Skeletal muscle tissue (tissue), 4 donors: ENCODE measurements at regions not wholly inside any gene's neighbourhood (a gene's known extent, or its start where the extent isn't known, plus 50 kb on each side); places are given as distances from the start of the nearest gene placed in this dataset. TPM values are rescaled to one million over a fixed set of nuclear protein-coding genes. Genes with fewer than 3 reads are reported as not detected.
"Not testable (repeated sequence)": the region's sequence is repeated elsewhere in the genome, so short reads cannot be mapped to it uniquely, and the experiment has no call there.

ENCODE experiments used
- H3K27ac ChIP-seq: one replicate; pipeline ENCODE4 v1.7.0; 2013; ENCODE audit warnings: mild to moderate bottlenecking, low read depth, low read length, inconsistent platforms
- H3K27me3 ChIP-seq, 3 donors: one replicate each; pipeline ENCODE4 v1.7.0; 2013; ENCODE audit warnings: low read length in 3 of 3; ENCODE audit not compliant: control insufficient read depth in 3 of 3, insufficient read depth in 3 of 3
- H3K36me3 ChIP-seq, 3 donors: one replicate each; pipeline ENCODE4 v1.7.0; 2013; ENCODE audit warnings: low read length in 3 of 3; ENCODE audit not compliant: control insufficient read depth in 3 of 3, insufficient read depth in 3 of 3
- H3K4me1 ChIP-seq, 3 donors: one replicate each; pipeline ENCODE4 v1.7.0; 2013; ENCODE audit warnings: low read length in 3 of 3, mild to moderate bottlenecking in 3 of 3; ENCODE audit not compliant: control insufficient read depth in 3 of 3, insufficient read depth in 3 of 3
- H3K4me3 ChIP-seq, 3 donors: one replicate each; pipeline ENCODE4 v1.7.0; 2013; ENCODE audit warnings: low read length in 3 of 3
- H3K9ac ChIP-seq, 3 donors: one replicate each; pipeline ENCODE4 v1.7.0; 2013; ENCODE audit warnings: low read length in 3 of 3, mild to moderate bottlenecking in 3 of 3, moderate library complexity in 2 of 3, low read depth in 1 of 3
- H3K9me3 ChIP-seq, 3 donors: one replicate each; pipeline ENCODE4 v1.7.0; 2013; ENCODE audit warnings: low read length in 3 of 3; ENCODE audit not compliant: control insufficient read depth in 3 of 3
- small RNA-seq: library from RNA; depleted of rRNA; stranded (forward); fragments of <200 nt; gene quantifications from one replicate; pipeline ENCODE3, GENCODE V24; 2014
- donor health status: Osteomylitis.

- no peaks in the 10 kb centered on the region for H3K9me3 ChIP-seq
- no peaks in the 10 kb centered on the region for H3K27me3 ChIP-seq
- no peaks in the 10 kb centered on the region for H3K36me3 ChIP-seq
- H3K9ac ChIP-seq, result no peak overlapping the region
- no peaks in the 10 kb centered on the region for H3K4me1 ChIP-seq
- H3K27ac ChIP-seq, result no peak overlapping the region
- H3K4me3 ChIP-seq, result no peak overlapping the region
These were observed 747.2 kb downstream of the KHDRBS2 start for GRCh38 chr6:61538801-61539200.

- H3K9ac ChIP-seq, H3K27ac ChIP-seq, H3K4me3 ChIP-seq, H3K4me1 ChIP-seq, H3K36me3 ChIP-seq, H3K27me3 ChIP-seq, H3K9me3 ChIP-seq: not testable (repeated sequence)
These were observed 753.3 kb downstream of the KHDRBS2 start for GRCh38 chr6:61532749-61533148.

Small RNA genes lying in the stretch of these regions (small RNA-seq; reads per million reads assigned to genes)
- not detected for gene MTRNR2L9
